ENCODE measurements at regions not wholly inside any gene's neighbourhood (a gene's known extent, or its start where the extent isn't known, plus 50 kb on each side); places are given as distances from the start of the nearest gene placed in this dataset.
"Not testable (repeated sequence)": the region's sequence is repeated elsewhere in the genome, so short reads cannot be mapped to it uniquely, and the experiment has no call there.

DNA sequence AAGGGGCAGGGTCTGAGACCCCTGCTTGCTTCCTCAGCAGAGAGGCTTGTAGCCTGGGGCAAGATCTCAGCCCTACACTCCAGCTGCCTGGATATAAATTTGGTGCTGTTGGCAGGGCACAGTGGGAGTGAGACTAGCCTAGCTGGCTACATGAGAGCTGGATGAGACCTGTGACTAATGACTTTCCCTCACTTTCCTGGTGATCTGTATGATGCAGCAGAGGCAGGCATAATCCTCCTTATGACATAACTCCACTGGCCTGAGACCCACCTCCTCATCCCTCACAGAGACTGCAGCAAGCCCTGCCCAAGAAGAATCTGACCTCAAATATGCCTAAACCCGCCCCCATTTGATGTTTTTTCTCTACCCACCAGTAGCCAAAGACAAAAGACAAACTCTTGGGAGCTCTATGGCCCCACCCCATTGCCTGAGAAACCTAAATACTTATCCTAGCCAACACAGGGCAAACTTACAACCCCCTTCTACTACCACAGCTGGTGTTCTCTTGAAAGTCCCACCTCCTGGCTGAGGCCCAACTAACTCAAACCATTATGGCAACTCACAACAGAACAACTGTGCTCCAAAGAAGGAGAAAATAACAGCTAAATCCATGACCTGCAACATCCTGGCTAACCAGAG lies 102.7 kb downstream of the NR4A2 start:
- H3K27me3 ChIP-seq (replicated peaks; ENCODE audit: control insufficient read depth, insufficient read depth, low read length), result no peaks in the 10 kb centered on the region
- no peak overlapping the region for H3K4me3 ChIP-seq (ENCODE audit: low read depth, low read length)
- Mint-ChIP-seq H3K4me1 (ENCODE audit: low read depth, unreplicated experiment) (no peaks in the 10 kb centered on the region), H3K36me3 (ENCODE audit: insufficient read depth, unreplicated experiment) (peaks cover 7% of the 10 kb centered on the region), H3K4me3 (ENCODE audit: unreplicated experiment) (no peak overlapping the region), H3K9me3 (ENCODE audit: unreplicated experiment) (peaks cover 54% of the 10 kb centered on the region), H3K27ac (ENCODE audit: unreplicated experiment) (no peak overlapping the region), H3K27me3 (ENCODE audit: insufficient read depth, unreplicated experiment) (no peaks in the 10 kb centered on the region)
- H3K36me3 ChIP-seq (ENCODE audit: control insufficient read depth, insufficient read depth, low read length), result no peaks in the 10 kb centered on the region
- H3K9me3 ChIP-seq, result peaks cover 14% of the 10 kb centered on the region
- TF ChIP-seq CTCF (IDR thresholded peaks at IDR 0.05; ENCODE audit: insufficient read depth in 1 of 2, low read depth in 1 of 2, low read length in 1 of 2, severe bottlenecking in 1 of 2, unreplicated experiment in 1 of 2), result no peak
- intact Hi-C loops (cut with micrococcal nuclease; ENCODE audit: unreplicated experiment), result no loop called here
- BruUV-seq (replicated peaks), result no TSS peak
- ChIA-PET POLR2A (no interaction called here), CTCF (no interaction called here)
- H3K4me1 ChIP-seq, result no peaks in the 10 kb centered on the region
- DNase-seq, result no peak

DNA sequence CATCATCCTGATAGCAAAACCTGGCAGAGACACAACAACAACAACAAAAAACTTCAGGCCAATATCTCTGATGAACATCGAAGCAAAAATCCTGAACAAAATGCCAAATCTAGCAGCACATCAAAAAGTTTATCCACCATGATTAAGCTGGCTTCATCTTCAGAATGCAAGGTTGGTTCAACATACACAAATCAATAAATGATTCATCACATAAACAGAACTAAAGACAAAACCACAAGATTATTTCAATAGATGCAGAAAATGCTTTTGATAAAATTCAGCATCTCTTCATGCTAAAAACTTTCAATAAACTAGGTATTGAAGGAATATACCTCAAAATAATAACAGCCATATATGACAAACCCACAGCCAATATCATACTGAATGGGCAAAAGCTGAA lies 109.2 kb downstream of the NR4A2 start:
- POLR2A ChIA-PET; intact Hi-C loops (cut with micrococcal nuclease; ENCODE audit: unreplicated experiment); DNase-seq; CTCF ChIA-PET; BruUV-seq (replicated peaks); H3K27ac Mint-ChIP-seq (ENCODE audit: unreplicated experiment); H3K27me3 ChIP-seq (replicated peaks; ENCODE audit: control insufficient read depth, insufficient read depth, low read length); H3K4me3 Mint-ChIP-seq (ENCODE audit: unreplicated experiment); H3K4me3 ChIP-seq (ENCODE audit: low read depth, low read length); H3K27me3 Mint-ChIP-seq (ENCODE audit: insufficient read depth, unreplicated experiment); H3K4me1 Mint-ChIP-seq (ENCODE audit: low read depth, unreplicated experiment); H3K4me1 ChIP-seq; H3K36me3 ChIP-seq (ENCODE audit: control insufficient read depth, insufficient read depth, low read length): not testable (repeated sequence)
- Mint-ChIP-seq H3K36me3 (ENCODE audit: insufficient read depth, unreplicated experiment) (peaks cover 14% of the 10 kb centered on the region), H3K9me3 (ENCODE audit: unreplicated experiment) (peaks cover 65% of the 10 kb centered on the region)
- peaks cover 12% of the 10 kb centered on the region for H3K9me3 ChIP-seq

DNA sequence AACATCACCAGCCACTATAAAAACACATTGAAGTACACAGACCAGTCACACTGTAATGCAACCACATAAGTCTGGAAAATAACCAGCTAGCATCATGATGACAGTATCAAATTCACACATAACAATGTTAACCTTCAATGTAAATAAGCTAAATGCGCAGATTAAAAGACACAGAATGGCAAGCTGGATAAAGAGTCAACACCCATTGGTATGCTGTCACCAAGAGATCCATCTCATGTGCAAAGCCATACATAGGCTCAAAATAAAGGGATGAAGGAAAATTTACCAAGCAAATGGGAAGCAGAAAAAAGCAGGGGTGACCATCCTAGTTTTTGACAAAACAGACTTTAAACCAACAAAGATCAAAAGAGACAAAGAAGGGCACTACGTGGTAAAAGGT lies 110.8 kb downstream of the NR4A2 start:
- H3K27ac Mint-ChIP-seq (ENCODE audit: unreplicated experiment), result no peak overlapping the region
- H3K27me3 Mint-ChIP-seq (ENCODE audit: insufficient read depth, unreplicated experiment), result no peaks in the 10 kb centered on the region
- TF ChIP-seq CTCF (IDR thresholded peaks at IDR 0.05; ENCODE audit: insufficient read depth in 1 of 2, low read depth in 1 of 2, low read length in 1 of 2, severe bottlenecking in 1 of 2, unreplicated experiment in 1 of 2), result no peak
- no peak for DNase-seq
- ChIA-PET CTCF (no interaction called here), POLR2A (no interaction called here)
- H3K9me3 Mint-ChIP-seq (ENCODE audit: unreplicated experiment), result peaks cover 65% of the 10 kb centered on the region
- H3K36me3 ChIP-seq (ENCODE audit: control insufficient read depth, insufficient read depth, low read length), result no peaks in the 10 kb centered on the region
- no peak overlapping the region for H3K4me3 Mint-ChIP-seq (ENCODE audit: unreplicated experiment)
- BruUV-seq (replicated peaks), result no TSS peak
- no peaks in the 10 kb centered on the region for H3K4me1 Mint-ChIP-seq (ENCODE audit: low read depth, unreplicated experiment)
- intact Hi-C loops (cut with micrococcal nuclease; ENCODE audit: unreplicated experiment), result no loop called here
- H3K4me1 ChIP-seq, result no peaks in the 10 kb centered on the region
- peaks cover 14% of the 10 kb centered on the region for H3K36me3 Mint-ChIP-seq (ENCODE audit: insufficient read depth, unreplicated experiment)
- no peaks in the 10 kb centered on the region for H3K27me3 ChIP-seq (replicated peaks; ENCODE audit: control insufficient read depth, insufficient read depth, low read length)
- no peak overlapping the region for H3K4me3 ChIP-seq (ENCODE audit: low read depth, low read length)
- peaks cover 12% of the 10 kb centered on the region for H3K9me3 ChIP-seq

Data from Caco-2 (cell line).